ENCODE measurements at regions not wholly inside any gene's neighbourhood (a gene's known extent, or its start where the extent isn't known, plus 50 kb on each side); places are given as distances from the start of the nearest gene placed in this dataset.

GRCh38 chr10:4046712-4047354 lies 261.8 kb upstream of the KLF6 start:
- TF ChIP-seq CTCF (IDR thresholded peaks at IDR 0.05 in 8 of 11, conservative IDR thresholded peaks at IDR 0.05 in 3 of 11): no peak
- TF ChIP-seq POLR2A (IDR thresholded peaks at IDR 0.05): no peak
- no peak for TF ChIP-seq POLR2AphosphoS5 (IDR thresholded peaks at IDR 0.05)
